ENCODE measurements at regions not wholly inside any gene's neighbourhood (a gene's known extent, or its start where the extent isn't known, plus 50 kb on each side); places are given as distances from the start of the nearest gene placed in this dataset.

DNA sequence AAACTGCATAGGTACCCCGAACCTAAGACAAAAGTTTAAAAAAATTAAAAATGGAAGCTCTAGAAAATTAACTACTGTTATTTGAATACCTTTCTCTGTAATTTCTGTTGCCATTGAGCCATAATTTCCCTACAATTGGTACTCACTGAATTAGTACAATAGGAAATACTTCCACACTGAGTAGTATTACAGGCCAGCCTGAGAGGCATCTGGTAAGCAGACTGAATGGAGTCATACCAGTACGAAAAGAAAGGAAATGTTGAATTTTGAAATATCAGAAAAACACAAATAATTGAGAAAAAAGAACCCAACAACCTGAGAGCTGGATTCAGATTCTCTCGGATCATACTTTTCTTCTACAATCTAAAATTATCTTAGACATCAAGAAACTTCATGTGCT lies 791.3 kb downstream of the TENT5A start:
- no peak for TF ChIP-seq RBAK (tag by site-specific recombination; IDR thresholded peaks at IDR 0.05)
- TF ChIP-seq ZNF521 (tag by site-specific recombination; IDR thresholded peaks at IDR 0.05), result no peak
- TF ChIP-seq, protein P1, sequence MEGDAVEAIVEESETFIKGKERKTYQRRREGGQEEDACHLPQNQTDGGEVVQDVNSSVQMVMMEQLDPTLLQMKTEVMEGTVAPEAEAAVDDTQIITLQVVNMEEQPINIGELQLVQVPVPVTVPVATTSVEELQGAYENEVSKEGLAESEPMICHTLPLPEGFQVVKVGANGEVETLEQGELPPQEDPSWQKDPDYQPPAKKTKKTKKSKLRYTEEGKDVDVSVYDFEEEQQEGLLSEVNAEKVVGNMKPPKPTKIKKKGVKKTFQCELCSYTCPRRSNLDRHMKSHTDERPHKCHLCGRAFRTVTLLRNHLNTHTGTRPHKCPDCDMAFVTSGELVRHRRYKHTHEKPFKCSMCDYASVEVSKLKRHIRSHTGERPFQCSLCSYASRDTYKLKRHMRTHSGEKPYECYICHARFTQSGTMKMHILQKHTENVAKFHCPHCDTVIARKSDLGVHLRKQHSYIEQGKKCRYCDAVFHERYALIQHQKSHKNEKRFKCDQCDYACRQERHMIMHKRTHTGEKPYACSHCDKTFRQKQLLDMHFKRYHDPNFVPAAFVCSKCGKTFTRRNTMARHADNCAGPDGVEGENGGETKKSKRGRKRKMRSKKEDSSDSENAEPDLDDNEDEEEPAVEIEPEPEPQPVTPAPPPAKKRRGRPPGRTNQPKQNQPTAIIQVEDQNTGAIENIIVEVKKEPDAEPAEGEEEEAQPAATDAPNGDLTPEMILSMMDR (tag by site-specific recombination; IDR thresholded peaks at IDR 0.05), result no peak
- no peak for TF ChIP-seq SP3 (tag by site-specific recombination; IDR thresholded peaks at IDR 0.05)
- TF ChIP-seq OVOL3 (tag by site-specific recombination; IDR thresholded peaks at IDR 0.05), result no peak
- no peak for TF ChIP-seq SETDB1 (IDR thresholded peaks at IDR 0.05; ENCODE audit: insufficient read length, low read length)
- TF ChIP-seq ZNF138 (tag by site-specific recombination; IDR thresholded peaks at IDR 0.05; ENCODE audit: borderline replicate concordance), result no peak
- TF ChIP-seq ZNF274 (IDR thresholded peaks at IDR 0.05; ENCODE audit: low read length), result no peak
- no peak for TF ChIP-seq ZNF274 (tag by site-specific recombination; IDR thresholded peaks at IDR 0.05; ENCODE audit: borderline replicate concordance)
- TF ChIP-seq KLF1 (tag by site-specific recombination; IDR thresholded peaks at IDR 0.05), result no peak
